ENCODE measurements at regions not wholly inside any gene's neighbourhood (a gene's known extent, or its start where the extent isn't known, plus 50 kb on each side); places are given as distances from the start of the nearest gene placed in this dataset.
A peak's percentile ranks its signal among the peaks of the same experiment; 100 is the strongest.

GRCh38 chr3:147216143-147216673, 190.1 kb downstream of the ZIC4 start:
- no peak for DNase-seq (ENCODE audit: low read depth)
- no peak for TF ChIP-seq CTCF (IDR thresholded peaks at IDR 0.05; ENCODE audit: low read depth, low read length, missing control alignments)
- in situ Hi-C loops (cut with HindIII; ENCODE audit: low sequenced_read_pairs): no loop called here
- H3K4me3 ChIP-seq (ENCODE audit: low read depth, low read length): no peak overlapping the region

GRCh38 chr3:147215660-147216059, 190.7 kb downstream of the ZIC4 start:
- no peak overlapping the region for H3K4me3 ChIP-seq (ENCODE audit: low read depth, low read length)
- in situ Hi-C loops (cut with HindIII; ENCODE audit: low sequenced_read_pairs): no loop called here
- no peak for DNase-seq (ENCODE audit: low read depth)
- no peak for TF ChIP-seq CTCF (IDR thresholded peaks at IDR 0.05; ENCODE audit: low read depth, low read length, missing control alignments)

GRCh38 chr3:147213633-147214032, 192.7 kb downstream of the ZIC4 start:
- in situ Hi-C loops (cut with HindIII; ENCODE audit: low sequenced_read_pairs): no loop called here
- DNase-seq (ENCODE audit: low read depth): no peak
- H3K4me3 ChIP-seq (ENCODE audit: low read depth, low read length): no peak overlapping the region
- no peak for TF ChIP-seq CTCF (IDR thresholded peaks at IDR 0.05; ENCODE audit: low read depth, low read length, missing control alignments)

GRCh38 chr3:147210676-147211075, 195.7 kb downstream of the ZIC4 start:
- DNase-seq (ENCODE audit: low read depth): peak; percentile 27
- in situ Hi-C loops (cut with HindIII; ENCODE audit: low sequenced_read_pairs): no loop called here
- no peak overlapping the region for H3K4me3 ChIP-seq (ENCODE audit: low read depth, low read length)
- no peak for TF ChIP-seq CTCF (IDR thresholded peaks at IDR 0.05; ENCODE audit: low read depth, low read length, missing control alignments)

GRCh38 chr3:147201086-147201485, 205.3 kb downstream of the ZIC4 start:
- H3K4me3 ChIP-seq (ENCODE audit: low read depth, low read length): no peak overlapping the region
- TF ChIP-seq CTCF (IDR thresholded peaks at IDR 0.05; ENCODE audit: low read depth, low read length, missing control alignments): no peak
- in situ Hi-C loops (cut with HindIII; ENCODE audit: low sequenced_read_pairs): no loop called here
- no peak for DNase-seq (ENCODE audit: low read depth)

GRCh38 chr3:147200545-147200944, 205.8 kb downstream of the ZIC4 start:
- in situ Hi-C loops (cut with HindIII; ENCODE audit: low sequenced_read_pairs): no loop called here
- DNase-seq (ENCODE audit: low read depth): no peak
- no peak overlapping the region for H3K4me3 ChIP-seq (ENCODE audit: low read depth, low read length)
- no peak for TF ChIP-seq CTCF (IDR thresholded peaks at IDR 0.05; ENCODE audit: low read depth, low read length, missing control alignments)

- TF ChIP-seq CTCF (IDR thresholded peaks at IDR 0.05; ENCODE audit: low read depth, low read length, missing control alignments): no peak
- no peak for DNase-seq (ENCODE audit: low read depth)
- no peak overlapping the region for H3K4me3 ChIP-seq (ENCODE audit: low read depth, low read length)
- in situ Hi-C loops (cut with HindIII; ENCODE audit: low sequenced_read_pairs): no loop called here
These were observed 208.6 kb downstream of the ZIC4 start for GRCh38 chr3:147197739-147198138.
